Hippocampal formation (tissue), 2 donors: ENCODE measurements at regions not wholly inside any gene's neighbourhood (a gene's known extent, or its start where the extent isn't known, plus 50 kb on each side); places are given as distances from the start of the nearest gene placed in this dataset.
"Not testable (repeated sequence)": the region's sequence is repeated elsewhere in the genome, so short reads cannot be mapped to it uniquely, and the experiment has no call there.

Experiments used
- DNase-seq, 2 donors: peaks; one replicate each; lab custom pipeline; 2025; lab: John Stamatoyannopoulos, UW

GRCh38 chr9:108281696-108282095 lies 574.1 kb downstream of the ACTL7B start:
- DNase-seq = no peak

GRCh38 chr9:108278341-108278740 lies 577.4 kb downstream of the ACTL7B start:
- DNase-seq = no peak

- DNase-seq = no peak
Observed at GRCh38 chr9:108277216-108277615, 578.6 kb downstream of the ACTL7B start.

GRCh38 chr9:108275906-108276305 lies 579.9 kb downstream of the ACTL7B start:
- DNase-seq = no peak

- DNase-seq = no peak
Observed at GRCh38 chr9:108274971-108275370, 580.8 kb downstream of the ACTL7B start.

- no peak for DNase-seq
Observed at GRCh38 chr9:108273988-108274387, 581.8 kb downstream of the ACTL7B start.

- peak; percentile 20 to 33 for DNase-seq
Observed at GRCh38 chr9:108272349-108272899, 583.4 kb downstream of the ACTL7B start.

- no peak for DNase-seq
Observed at GRCh38 chr9:108271646-108272348, 584.0 kb downstream of the ACTL7B start.

- no peak for DNase-seq
Observed at GRCh38 chr9:108271236-108271635, 584.5 kb downstream of the ACTL7B start.

GRCh38 chr9:108270561-108270960 lies 585.2 kb downstream of the ACTL7B start:
- DNase-seq = no peak

- no peak for DNase-seq
Observed at GRCh38 chr9:108270051-108270450, 585.7 kb downstream of the ACTL7B start.

GRCh38 chr9:108269371-108269770 lies 586.4 kb downstream of the ACTL7B start:
- DNase-seq = no peak

GRCh38 chr9:108265065-108265464 lies 590.7 kb downstream of the ACTL7B start:
- DNase-seq = no peak

- DNase-seq = no peak
Observed at GRCh38 chr9:108264093-108264492, 591.7 kb downstream of the ACTL7B start.

- DNase-seq = no peak
Observed at GRCh38 chr9:108262836-108263235, 593.0 kb downstream of the ACTL7B start.

GRCh38 chr9:108259917-108260675 lies 595.7 kb downstream of the ACTL7B start:
- DNase-seq = no peak

GRCh38 chr9:108258640-108259039 lies 597.1 kb downstream of the ACTL7B start:
- no peak for DNase-seq

- no peak for DNase-seq
Observed at GRCh38 chr9:108257382-108257781, 598.4 kb downstream of the ACTL7B start.

GRCh38 chr9:108254236-108254635 lies 601.5 kb downstream of the ACTL7B start:
- DNase-seq = no peak

- DNase-seq = not testable (repeated sequence)
Observed at GRCh38 chr9:108247391-108247790, 608.4 kb downstream of the ACTL7B start.

- no peak for DNase-seq
Observed at GRCh38 chr9:108245901-108246300, 609.9 kb downstream of the ACTL7B start.

- DNase-seq = peak in 1 of 2 donors; percentile 50
Observed at GRCh38 chr9:108245331-108245730, 610.5 kb downstream of the ACTL7B start.

- no peak for DNase-seq
Observed at GRCh38 chr9:108244686-108245085, 611.1 kb downstream of the ACTL7B start.
